Activated CD8-positive, alpha-beta memory T cell treated with anti-CD3 and anti-CD28 coated beads, Interleukin-2, amount 50 U/mL, for 1 hour (primary cell): ENCODE measurements at regions not wholly inside any gene's neighbourhood (a gene's known extent, or its start where the extent isn't known, plus 50 kb on each side); places are given as distances from the start of the nearest gene placed in this dataset.
"Not testable (repeated sequence)": the region's sequence is repeated elsewhere in the genome, so short reads cannot be mapped to it uniquely, and the experiment has no call there.

Experiments
- DNase-seq: peaks from one replicate; pipeline ENCODE4 v3.0.0-alpha.2; 2020; ENCODE audit errors: extremely low read depth

DNA sequence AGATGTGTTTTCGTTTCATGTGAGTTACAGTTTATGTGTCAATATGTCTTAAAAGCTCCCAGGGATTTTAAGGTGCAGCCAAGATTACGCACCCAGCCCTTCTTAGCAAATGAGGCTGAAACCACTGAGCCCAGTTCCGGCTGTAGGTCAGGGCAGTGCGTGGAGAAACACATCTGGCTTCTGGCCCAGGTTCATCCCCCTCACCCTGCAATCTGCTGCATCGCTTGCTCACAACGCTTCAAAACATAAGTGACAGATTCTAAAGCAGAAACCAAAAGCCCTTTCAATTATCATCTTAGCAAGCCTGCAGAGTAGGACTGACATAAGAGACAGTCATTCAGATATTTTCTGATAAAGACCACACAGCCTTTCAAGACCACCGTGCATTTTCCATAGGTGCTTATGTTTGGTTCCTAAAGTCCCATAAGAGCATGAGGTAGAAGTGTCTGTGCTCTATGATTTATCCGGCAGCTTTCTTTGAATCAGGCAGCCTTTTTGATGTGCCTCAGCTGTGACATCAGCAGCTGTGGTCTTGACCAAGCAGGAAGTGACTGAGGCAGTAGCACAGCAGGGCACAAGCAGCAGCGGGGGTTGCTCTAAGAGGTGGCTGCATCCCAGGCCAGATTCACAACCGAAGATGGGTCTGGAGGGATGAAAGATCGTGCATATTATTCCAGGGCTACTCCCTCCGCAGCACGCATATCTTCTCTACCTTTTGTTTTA lies 72.1 kb upstream of the LYZL2 start:
- peak; percentile 60 for DNase-seq

DNA sequence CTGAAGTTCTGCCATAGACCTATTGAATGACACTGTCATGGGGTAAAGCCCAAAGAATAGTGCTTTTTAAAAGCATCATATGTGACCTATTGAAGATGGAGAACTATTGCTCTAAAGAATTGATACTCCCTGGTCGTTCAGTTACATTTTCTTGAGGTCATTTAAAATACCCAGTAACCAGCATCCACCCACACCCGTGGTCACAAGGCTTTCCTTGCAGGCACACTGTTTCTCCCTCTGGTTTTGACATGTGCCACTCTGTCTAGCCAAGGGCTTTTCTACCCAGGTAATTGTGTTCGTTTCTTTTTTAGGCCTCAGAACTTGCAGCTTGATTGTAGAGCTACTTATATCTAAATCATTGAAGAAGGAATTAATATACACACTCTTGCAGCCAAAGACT lies 68.3 kb upstream of the LYZL2 start:
- no peak for DNase-seq

DNA sequence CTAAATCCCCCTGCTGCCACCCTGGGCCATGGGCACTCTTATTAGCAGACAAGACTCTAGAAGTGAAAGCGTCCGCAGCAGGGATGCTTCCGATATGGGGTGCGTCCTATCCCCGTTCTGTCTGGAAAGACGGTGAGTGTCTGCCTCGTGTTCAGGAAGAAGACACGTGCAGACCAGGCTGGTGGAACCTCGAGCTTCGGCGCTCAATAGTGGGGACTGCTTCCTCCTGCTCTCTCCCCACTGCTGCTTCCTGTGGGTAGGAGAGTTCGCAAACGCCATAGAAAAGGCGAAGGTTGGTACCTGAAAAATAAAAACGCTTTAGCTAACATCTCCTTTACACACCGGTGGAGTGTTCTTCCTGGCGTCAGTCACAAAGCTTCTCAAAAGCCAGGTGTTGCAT lies 67.7 kb upstream of the LYZL2 start:
- DNase-seq, result not testable (repeated sequence)

- DNase-seq, result not testable (repeated sequence)
Observed at GRCh38 chr10:30696416-30697185, 67.0 kb upstream of the LYZL2 start.

DNA sequence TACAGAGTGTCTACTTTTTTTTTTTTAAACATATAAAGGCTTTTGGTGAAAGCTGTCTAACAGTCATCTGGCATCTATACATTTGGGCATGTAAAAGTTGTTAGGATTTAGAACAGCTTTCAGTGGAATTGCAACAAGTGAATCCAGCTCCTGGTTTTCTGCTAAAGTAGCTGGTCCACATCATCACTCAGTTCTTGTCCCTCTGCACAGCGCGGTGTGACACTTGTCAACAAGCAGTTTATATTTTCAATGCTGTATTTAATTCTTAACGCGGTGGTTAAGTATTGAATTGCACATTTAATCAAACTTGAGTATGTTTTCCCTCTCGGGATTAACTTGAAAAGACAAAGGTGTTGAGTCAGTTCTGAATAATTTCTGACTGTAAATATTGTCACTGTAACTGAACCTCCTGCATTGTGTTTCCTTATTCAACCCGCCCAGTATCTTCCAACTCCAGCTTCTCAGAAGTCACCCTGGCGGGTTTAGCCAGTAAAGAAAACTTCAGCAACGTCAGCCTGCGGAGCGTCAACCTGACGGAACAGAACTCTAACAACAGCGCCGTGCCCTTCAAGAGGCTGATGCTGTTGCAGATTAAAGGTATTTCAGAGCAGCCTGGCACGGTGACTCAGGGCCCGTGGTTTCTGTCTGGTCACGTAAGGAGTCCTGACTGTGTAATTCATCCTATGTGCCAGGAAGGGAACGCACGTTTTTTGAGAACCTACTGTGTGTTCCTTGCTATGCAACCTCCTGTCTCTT lies 66.1 kb upstream of the LYZL2 start:
- peak; percentile 49 for DNase-seq

- DNase-seq, result no peak
Observed at GRCh38 chr10:30694518-30695228, 65.1 kb upstream of the LYZL2 start.

- no peak for DNase-seq
Observed at GRCh38 chr10:30691639-30692015, 62.1 kb upstream of the LYZL2 start.

GRCh38 chr10:30690948-30691638 lies 61.5 kb upstream of the LYZL2 start:
- DNase-seq, result not testable (repeated sequence)

DNA sequence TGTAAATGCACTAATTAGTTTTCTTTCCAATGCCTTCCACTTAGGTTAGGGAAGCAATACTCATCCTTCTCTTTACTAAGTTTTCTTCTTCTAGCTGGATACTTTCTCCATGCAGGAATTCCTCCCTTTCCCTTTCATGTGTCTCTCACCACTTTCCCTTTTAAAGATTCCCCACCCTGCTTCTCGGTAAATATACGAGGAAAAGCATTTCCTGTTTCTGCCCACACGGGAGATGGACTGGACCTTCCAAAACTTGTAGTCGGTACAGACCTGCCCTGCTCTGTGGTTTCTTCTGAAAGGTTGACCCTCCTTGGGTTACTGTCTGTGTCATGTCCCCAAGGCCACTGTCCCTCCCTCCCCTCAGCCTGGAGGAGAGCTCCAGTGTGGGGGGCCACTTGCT lies 58.9 kb upstream of the LYZL2 start:
- DNase-seq, result no peak

- peak; percentile 45 for DNase-seq
Observed at GRCh38 chr10:30687698-30688213, 58.2 kb upstream of the LYZL2 start.

- no peak for DNase-seq
Observed at GRCh38 chr10:30686708-30687107, 57.2 kb upstream of the LYZL2 start.

DNA sequence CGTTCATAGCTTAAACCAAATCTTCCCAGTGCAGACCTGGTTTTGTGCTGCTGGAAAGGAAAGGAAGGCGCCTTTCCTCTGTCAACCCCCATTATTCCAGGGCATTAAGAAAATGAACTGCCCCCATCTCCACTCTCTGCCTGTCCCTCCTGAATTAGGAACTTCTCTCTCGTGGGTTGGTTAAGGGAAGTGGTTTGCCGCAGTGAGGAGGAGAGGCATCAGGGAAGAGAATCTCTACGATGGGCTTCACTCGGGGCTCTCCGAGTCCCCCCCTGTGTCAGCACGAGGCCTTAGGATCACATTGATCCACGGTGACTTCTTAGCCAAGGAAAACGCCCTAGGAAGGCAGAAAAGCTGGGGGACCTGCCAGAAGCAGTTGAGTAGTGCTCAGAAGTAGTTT lies 53.9 kb upstream of the LYZL2 start:
- DNase-seq, result no peak

GRCh38 chr10:30682377-30683199 lies 53.0 kb upstream of the LYZL2 start:
- not testable (repeated sequence) for DNase-seq

- no peak for DNase-seq
Observed at GRCh38 chr10:30680908-30681307, 51.4 kb upstream of the LYZL2 start.
